GM21723 (cell line): ENCODE measurements at regions not wholly inside any gene's neighbourhood (a gene's known extent, or its start where the extent isn't known, plus 50 kb on each side); places are given as distances from the start of the nearest gene placed in this dataset.

Source experiments
- ATAC-seq: cut with Tn5 transposase; IDR thresholded peaks from one replicate; pipeline ENCODE4 v1.9.1; 2021; ENCODE audit warnings: mild to moderate bottlenecking, moderate library complexity; ENCODE audit not compliant: unreplicated experiment

GRCh38 chr7:132672200-132672990 lies 96.1 kb upstream of the PLXNA4 start:
- no peak for ATAC-seq

- no peak for ATAC-seq
Observed at GRCh38 chr7:132666774-132667172, 90.5 kb upstream of the PLXNA4 start.

GRCh38 chr7:132666071-132666773 lies 90.0 kb upstream of the PLXNA4 start:
- ATAC-seq: no peak

GRCh38 chr7:132656846-132657776 lies 80.8 kb upstream of the PLXNA4 start:
- no peak for ATAC-seq

GRCh38 chr7:132656341-132656740 lies 80.1 kb upstream of the PLXNA4 start:
- ATAC-seq: no peak

- no peak for ATAC-seq
Observed at GRCh38 chr7:132655131-132655727, 79.0 kb upstream of the PLXNA4 start.

- peak; percentile 76 for ATAC-seq
Observed at GRCh38 chr7:132654150-132654549, 77.9 kb upstream of the PLXNA4 start.

GRCh38 chr7:132653366-132653930 lies 77.2 kb upstream of the PLXNA4 start:
- ATAC-seq: peak; percentile 54

- no peak for ATAC-seq
Observed at GRCh38 chr7:132652507-132652906, 76.2 kb upstream of the PLXNA4 start.

GRCh38 chr7:132650498-132650897 lies 74.2 kb upstream of the PLXNA4 start:
- no peak for ATAC-seq

GRCh38 chr7:132647311-132647710 lies 71.0 kb upstream of the PLXNA4 start:
- ATAC-seq: no peak

- ATAC-seq: no peak
Observed at GRCh38 chr7:132646052-132646451, 69.8 kb upstream of the PLXNA4 start.

- ATAC-seq: no peak
Observed at GRCh38 chr7:132643302-132643701, 67.0 kb upstream of the PLXNA4 start.

GRCh38 chr7:132641238-132641637 lies 65.0 kb upstream of the PLXNA4 start:
- ATAC-seq: no peak

- no peak for ATAC-seq
Observed at GRCh38 chr7:132639983-132640382, 63.7 kb upstream of the PLXNA4 start.

GRCh38 chr7:132638000-132638399 lies 61.7 kb upstream of the PLXNA4 start:
- ATAC-seq: no peak

GRCh38 chr7:132636581-132636980 lies 60.3 kb upstream of the PLXNA4 start:
- no peak for ATAC-seq

- ATAC-seq: no peak
Observed at GRCh38 chr7:132635127-132635526, 58.9 kb upstream of the PLXNA4 start.

GRCh38 chr7:132630834-132631233 lies 54.6 kb upstream of the PLXNA4 start:
- no peak for ATAC-seq
